Panc1 (cell line): ENCODE measurements at regions not wholly inside any gene's neighbourhood (a gene's known extent, or its start where the extent isn't known, plus 50 kb on each side); places are given as distances from the start of the nearest gene placed in this dataset.

Source experiments
- CTCF ChIP-seq: fragments of 450-650 bp; IDR thresholded peaks from 2 replicates; pipeline ENCODE4 v1.5.1; 2017; ENCODE audit warnings: mild to moderate bottlenecking
- POLR2AphosphoS5 ChIP-seq: IDR thresholded peaks from 2 replicates; pipeline ENCODE4 v1.6.1; 2012; ENCODE audit warnings: mild to moderate bottlenecking, low read depth, low read length, moderate library complexity
- REST ChIP-seq, 2 experiments: IDR thresholded peaks; 2 replicates each; pipeline ENCODE4 v1.6.1; 2011 to 2012; ENCODE audit warnings: low read depth in 2 of 2, control low read depth in 1 of 2, low read length in 1 of 2, mild to moderate bottlenecking in 1 of 2, moderate library complexity in 1 of 2; ENCODE audit not compliant: insufficient read depth in 1 of 2
- SIN3A ChIP-seq: IDR thresholded peaks from 2 replicates; pipeline ENCODE4 v1.6.1; 2012; ENCODE audit warnings: low read depth, mild to moderate bottlenecking, low read length, moderate library complexity, borderline replicate concordance; ENCODE audit not compliant: insufficient read depth
- TCF7L2 ChIP-seq: IDR thresholded peaks from 2 replicates; pipeline ENCODE4 v1.6.1; 2011; ENCODE audit warnings: mild to moderate bottlenecking, low read depth, low read length, inconsistent platforms

GRCh38 chr13:90958866-90959265, 388.6 kb upstream of the MIR17HG start:
- no peak for TF ChIP-seq CTCF
- TF ChIP-seq POLR2AphosphoS5: no peak
- TF ChIP-seq REST (IDR thresholded peaks at IDR 0.05; ENCODE audit: insufficient read depth in 1 of 2, low read depth in 2 of 2, low read length in 1 of 2): no peak
- no peak for TF ChIP-seq SIN3A
- no peak for TF ChIP-seq TCF7L2
